ENCODE measurements at regions not wholly inside any gene's neighbourhood (a gene's known extent, or its start where the extent isn't known, plus 50 kb on each side); places are given as distances from the start of the nearest gene placed in this dataset.
A peak's percentile ranks its signal among the peaks of the same experiment; 100 is the strongest.

GRCh38 chrX:109928596-109929335 lies 74.1 kb upstream of the TMEM164 start:
- DNase-seq (ENCODE audit: low spot score), result no peak

GRCh38 chrX:109931677-109932076 lies 71.2 kb upstream of the TMEM164 start:
- no peak for DNase-seq (ENCODE audit: low spot score)

GRCh38 chrX:109934434-109934833 lies 68.5 kb upstream of the TMEM164 start:
- no peak for DNase-seq (ENCODE audit: low spot score)

GRCh38 chrX:109934935-109935334 lies 68.0 kb upstream of the TMEM164 start:
- no peak for DNase-seq (ENCODE audit: low spot score)

GRCh38 chrX:109936114-109936513 lies 66.8 kb upstream of the TMEM164 start:
- DNase-seq (ENCODE audit: low spot score), result no peak

GRCh38 chrX:109936598-109936997 lies 66.3 kb upstream of the TMEM164 start:
- no peak for DNase-seq (ENCODE audit: low spot score)

- DNase-seq (ENCODE audit: low spot score), result no peak
These were observed 63.4 kb upstream of the TMEM164 start for GRCh38 chrX:109939498-109939897.

- DNase-seq (ENCODE audit: low spot score), result no peak
These were observed 62.5 kb upstream of the TMEM164 start for GRCh38 chrX:109940411-109940810.

GRCh38 chrX:109943092-109943739 lies 59.7 kb upstream of the TMEM164 start:
- DNase-seq (ENCODE audit: low spot score), result peak; percentile 3

- no peak for DNase-seq (ENCODE audit: low spot score)
These were observed 59.2 kb upstream of the TMEM164 start for GRCh38 chrX:109943740-109944092.

- DNase-seq (ENCODE audit: low spot score), result no peak
These were observed 50.9 kb upstream of the TMEM164 start for GRCh38 chrX:109952050-109952449.

GRCh38 chrX:109952985-109953905 lies 49.7 kb upstream of the TMEM164 start:
- no peak for DNase-seq (ENCODE audit: low spot score)

Data from hematopoietic multipotent progenitor cell treated with erythropoietin and hydrocortisone succinate and interleukin-3 and kit ligand, for 15 days (in vitro differentiated cells).